Activated CD4-positive, alpha-beta T cell treated with anti-CD3 and anti-CD28 coated beads, Interleukin-2, amount 50 U/mL, for 4 hours (primary cell): ENCODE measurements at regions not wholly inside any gene's neighbourhood (a gene's known extent, or its start where the extent isn't known, plus 50 kb on each side); places are given as distances from the start of the nearest gene placed in this dataset.

Experiments
- DNase-seq, 2 experiments: peaks; one replicate each; pipeline ENCODE4 v3.0.0-alpha.2; 2020

DNA sequence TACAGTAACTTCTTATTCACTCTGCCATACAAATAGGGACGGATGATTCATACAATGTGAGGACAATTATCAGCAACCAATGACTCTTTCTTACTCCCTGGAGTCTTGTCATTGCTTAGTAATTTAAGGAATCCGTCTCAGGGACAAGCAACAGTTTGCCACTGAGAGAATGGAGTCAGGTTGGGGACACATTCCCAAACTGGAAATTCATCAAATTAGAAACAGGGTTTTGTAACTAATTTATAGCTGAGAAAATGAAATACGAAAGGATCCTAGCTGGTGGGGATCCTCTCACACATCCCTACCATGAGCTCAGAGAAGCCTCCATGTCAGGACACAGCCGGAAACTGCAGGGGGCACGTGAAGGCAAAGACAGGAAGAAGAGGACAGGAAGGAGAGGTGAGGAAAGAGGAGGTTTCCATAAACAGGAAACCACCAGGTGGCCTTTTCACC lies 50.4 kb upstream of the KDR start:
- no peak for DNase-seq

- no peak for DNase-seq
These were observed 51.1 kb upstream of the KDR start for GRCh38 chr4:55176497-55176896.

DNA sequence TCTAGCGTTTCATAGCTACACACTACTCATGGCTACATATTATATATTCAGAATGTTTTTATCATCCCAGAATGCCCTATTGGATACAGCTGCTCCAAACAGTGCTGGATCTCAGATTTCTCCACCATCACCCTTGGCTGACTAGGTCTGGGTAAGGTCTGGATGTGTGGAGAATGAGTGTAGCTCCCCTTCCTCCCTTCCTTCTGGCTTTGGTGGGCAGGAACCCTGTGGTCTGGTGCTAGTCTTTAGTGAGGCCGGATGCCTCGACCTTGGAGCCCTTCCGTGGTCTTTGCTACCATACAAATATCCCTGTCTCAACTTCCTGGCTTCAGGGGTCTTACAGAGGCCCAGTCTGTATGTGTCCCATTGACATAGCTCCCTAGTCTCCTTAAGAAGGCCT lies 52.1 kb upstream of the KDR start:
- no peak for DNase-seq

- no peak for DNase-seq
These were observed 53.0 kb upstream of the KDR start for GRCh38 chr4:55178226-55179005.

DNA sequence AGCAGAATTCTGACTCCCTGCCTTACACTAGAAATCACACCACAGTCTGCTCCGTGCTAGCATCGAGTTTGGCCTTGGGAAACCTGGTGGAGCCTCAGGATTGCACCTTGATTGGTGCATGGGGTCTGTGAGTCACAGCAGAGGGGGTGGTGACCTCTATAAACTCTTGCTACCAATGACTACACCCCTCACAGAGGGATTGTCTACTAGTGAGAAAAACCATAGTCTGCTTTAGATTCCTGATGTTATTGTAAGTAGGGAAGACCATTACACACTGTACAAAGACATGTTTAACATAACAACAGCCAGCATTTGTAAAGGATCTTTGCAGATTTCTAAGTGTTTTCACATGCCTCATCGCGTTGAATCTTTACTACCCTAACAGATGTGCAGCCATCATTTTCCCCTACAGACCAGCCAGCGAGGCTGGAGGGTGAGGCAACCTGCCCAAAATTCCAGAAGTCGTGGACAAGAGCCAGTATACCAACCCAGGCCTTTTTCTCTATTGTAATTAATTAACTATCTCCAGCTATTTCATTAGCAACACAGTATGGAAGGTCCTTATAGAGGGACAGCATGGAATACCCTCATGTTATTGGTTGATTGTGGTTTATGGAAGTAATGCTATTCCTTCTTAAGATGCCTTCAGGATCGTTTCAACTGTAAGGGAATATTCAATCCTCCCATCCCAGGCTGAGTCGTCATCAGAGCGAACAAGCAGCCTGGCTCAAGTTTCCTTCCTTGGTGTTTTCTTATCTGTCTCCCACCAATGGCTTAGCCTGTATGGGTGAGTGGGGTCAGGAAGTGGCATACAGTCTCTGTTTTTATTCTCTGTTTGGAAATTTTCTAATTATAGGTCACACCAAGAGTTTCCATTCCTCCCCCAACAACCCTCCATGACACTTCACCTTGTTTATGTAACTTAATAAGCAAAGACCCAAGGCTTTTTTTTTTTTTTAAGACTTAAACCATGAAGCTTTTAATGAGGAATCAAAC lies 55.9 kb upstream of the KDR start:
- no peak for DNase-seq

DNA sequence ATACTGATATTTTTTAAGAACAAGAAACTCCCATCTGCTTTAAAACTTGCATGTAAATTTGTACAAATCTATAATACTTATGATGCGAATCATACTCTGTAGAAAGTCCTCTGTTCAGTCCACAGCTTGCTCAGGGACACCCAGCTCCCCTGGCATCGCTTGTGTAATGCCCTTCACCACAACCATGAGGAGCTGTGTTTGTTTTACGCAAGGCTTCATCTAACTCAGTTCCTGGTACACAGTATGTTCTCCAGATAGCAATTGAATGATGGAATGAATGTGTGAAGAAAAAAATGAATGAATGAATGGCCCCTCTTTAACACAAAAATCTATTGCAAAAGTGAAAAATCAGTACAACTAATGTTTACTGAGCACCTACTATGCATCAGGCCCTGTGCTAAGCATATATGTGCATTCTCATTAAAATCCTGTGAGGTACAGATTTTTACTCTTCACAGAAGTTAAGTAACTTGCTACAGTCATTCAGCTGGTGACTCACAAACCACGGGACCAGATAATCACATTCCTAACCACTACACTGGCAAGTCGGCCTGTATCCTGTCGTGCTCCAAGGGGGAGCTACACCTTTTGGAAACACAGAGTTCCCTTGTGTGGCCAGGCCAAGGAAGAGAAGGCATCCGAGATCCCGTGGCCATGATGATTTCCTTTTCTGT lies 58.7 kb upstream of the KDR start:
- DNase-seq, result no peak

DNA sequence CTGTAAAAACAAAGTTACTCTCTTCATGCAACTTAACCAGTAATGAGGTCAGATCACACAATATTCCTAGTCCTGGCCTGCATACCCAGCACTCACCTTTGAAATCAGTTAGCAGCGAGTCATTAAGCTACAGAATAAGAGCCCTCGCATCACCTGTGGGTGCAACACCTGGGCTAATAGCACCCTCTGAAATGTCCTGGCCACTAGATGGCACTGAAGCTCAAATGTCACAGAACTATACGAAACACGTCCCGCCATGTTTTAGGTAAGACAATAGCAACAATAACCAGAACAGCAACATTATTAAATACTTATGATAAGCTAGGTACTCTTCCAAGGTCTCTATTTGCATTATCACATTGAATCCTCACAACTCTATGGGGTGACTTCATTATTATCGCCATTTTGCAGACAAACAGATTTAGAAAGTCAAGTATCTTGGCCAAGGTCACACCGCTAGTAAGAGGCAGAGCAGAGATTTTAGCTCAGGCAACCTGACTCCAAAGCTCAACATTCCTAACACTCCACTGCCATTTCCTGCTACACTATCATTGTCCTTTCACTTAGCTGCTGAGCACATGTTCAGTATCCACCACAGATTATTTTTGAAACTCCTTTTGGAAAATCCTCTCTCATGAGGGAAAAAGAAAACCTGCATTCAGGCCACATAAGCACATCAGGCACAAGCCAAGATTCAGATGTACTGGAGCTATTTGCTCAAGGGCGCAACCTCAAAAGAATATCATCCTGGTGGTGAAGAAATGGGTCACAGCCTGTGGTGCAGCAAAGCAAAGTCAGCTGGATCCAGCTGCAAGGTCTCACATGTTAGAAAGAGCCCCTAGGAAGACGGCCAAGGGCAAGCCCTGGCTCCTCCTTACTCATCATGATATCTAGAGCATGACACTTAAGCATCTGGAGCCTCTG lies 59.5 kb upstream of the KDR start:
- DNase-seq, result peak; percentile 7 to 11

- no peak for DNase-seq
These were observed 60.7 kb upstream of the KDR start for GRCh38 chr4:55186123-55186522.

- no peak for DNase-seq
These were observed 61.3 kb upstream of the KDR start for GRCh38 chr4:55186700-55187099.

- no peak for DNase-seq
These were observed 88.8 kb upstream of the KDR start for GRCh38 chr4:55214172-55214571.

DNA sequence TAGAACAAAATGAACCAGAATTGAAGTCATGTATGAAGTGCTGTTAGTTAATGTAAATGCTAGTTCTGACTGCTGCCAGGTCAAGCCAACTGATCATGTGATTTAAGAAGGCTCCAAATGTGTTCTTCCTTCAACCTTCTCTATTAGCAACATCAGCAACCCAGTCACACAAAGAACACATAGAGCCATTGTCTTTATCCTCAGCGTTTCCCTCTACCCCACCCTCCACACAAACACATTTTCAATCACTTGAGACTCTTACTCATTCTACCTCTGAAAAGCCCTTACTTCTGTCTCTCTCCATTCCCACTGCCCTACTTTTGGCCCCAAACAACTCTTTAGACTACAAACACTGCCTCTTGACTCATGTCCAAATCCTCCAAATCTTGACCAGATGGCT lies 89.7 kb upstream of the KDR start:
- no peak for DNase-seq

DNA sequence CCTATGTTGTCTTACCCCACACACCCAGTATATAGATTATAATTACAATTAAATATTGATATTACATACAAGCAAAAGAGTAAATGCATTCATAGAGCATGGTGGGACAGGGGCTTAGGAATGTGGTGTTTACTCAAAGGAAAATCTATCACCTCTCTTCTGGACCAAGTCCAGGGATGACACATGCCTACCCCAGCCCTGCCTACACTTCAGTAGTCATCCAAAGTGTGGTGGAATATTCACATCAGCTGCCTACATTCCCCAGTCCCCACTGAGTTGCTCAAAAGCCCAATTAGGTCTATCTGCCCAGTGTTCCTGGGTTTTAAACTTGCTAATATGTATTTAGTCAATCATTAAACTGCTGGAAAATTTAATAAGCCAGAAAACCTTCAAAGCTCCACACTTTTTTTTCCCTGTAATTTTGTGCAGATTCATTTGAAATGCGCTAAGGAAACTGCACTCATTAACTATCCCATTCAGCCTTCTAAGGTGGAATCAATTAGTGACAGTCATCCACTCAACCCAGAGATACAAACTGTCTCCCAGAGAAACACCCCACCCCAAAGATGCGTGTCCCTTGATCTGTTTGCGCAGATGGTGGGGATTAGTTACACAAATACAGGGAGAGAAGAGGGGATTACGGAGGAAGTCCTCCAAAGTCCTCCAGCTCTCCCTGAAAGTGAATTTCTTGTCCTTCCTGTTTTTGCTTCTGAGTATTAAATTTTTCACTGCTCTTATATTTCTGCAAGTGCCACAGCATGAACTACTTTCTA lies 91.7 kb upstream of the KDR start:
- DNase-seq, result no peak

DNA sequence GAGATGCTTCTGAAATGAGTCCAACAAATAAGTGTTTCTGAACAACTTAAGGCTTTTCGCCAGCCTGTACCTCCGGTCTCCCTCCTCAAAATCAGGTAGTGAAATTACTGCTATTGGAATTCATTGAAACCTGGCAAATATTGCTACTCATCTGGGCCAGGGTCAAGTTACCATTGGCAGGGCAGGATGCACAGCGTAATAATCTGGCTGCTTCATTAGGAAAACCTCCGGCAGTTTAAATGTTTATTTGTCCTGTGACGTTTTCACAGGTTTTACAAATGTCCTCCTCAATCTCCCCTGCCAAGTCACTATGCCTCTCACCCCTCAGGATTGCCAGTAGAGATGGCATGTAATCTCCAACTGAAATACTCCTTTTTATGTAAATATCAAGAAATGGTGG lies 92.6 kb upstream of the KDR start:
- no peak for DNase-seq

- DNase-seq, result no peak
These were observed 108.2 kb upstream of the SRD5A3 start for GRCh38 chr4:55237839-55238238.

- no peak for DNase-seq
These were observed 107.6 kb upstream of the SRD5A3 start for GRCh38 chr4:55238407-55238806.

- DNase-seq, result no peak
These were observed 104.6 kb upstream of the SRD5A3 start for GRCh38 chr4:55241461-55241860.

GRCh38 chr4:55242506-55242905 lies 103.5 kb upstream of the SRD5A3 start:
- no peak for DNase-seq

DNA sequence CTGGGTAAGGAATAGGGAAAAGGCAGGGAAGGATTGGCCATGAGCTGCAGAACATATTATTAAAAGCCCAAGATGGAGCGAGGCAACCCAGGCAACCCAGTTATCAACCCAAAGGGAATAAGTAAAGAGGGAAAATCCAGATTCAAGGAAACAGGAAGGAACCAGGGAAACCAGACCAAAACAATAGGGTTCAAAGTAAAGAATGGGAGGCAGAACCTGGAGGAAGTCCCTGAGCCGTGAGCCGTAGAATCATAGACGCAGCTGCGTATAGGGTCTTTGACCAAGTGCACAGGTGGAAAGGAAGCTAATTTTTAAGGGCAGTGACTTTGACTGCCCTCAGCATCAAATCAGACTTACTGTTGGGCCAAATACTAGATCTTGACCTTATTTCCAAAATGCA lies 98.5 kb upstream of the SRD5A3 start:
- DNase-seq, result no peak

- no peak for DNase-seq
These were observed 97.3 kb upstream of the SRD5A3 start for GRCh38 chr4:55248756-55249155.

GRCh38 chr4:55249476-55249875 lies 96.6 kb upstream of the SRD5A3 start:
- DNase-seq, result no peak

DNA sequence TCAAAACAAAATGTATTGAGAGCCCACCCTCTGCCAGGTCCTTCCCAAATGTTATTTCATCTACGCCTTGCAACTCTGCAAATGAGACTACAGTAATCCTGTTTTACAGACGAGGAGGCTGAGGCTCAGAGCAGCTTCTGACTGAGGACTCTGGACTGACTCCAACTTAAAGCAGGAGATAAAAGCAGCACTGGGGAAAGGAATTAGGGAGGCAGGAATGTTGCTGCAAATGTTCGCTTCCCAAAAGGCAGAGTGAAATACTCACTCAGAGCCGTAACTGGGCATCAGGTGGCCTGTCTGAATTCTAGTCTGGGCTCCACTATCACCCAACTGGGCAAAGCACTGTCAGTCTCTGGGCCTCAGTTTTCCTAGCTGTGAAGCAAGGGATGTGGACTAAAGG lies 94.7 kb upstream of the SRD5A3 start:
- DNase-seq, result no peak
